ENCODE measurements at regions not wholly inside any gene's neighbourhood (a gene's known extent, or its start where the extent isn't known, plus 50 kb on each side); places are given as distances from the start of the nearest gene placed in this dataset.

DNA sequence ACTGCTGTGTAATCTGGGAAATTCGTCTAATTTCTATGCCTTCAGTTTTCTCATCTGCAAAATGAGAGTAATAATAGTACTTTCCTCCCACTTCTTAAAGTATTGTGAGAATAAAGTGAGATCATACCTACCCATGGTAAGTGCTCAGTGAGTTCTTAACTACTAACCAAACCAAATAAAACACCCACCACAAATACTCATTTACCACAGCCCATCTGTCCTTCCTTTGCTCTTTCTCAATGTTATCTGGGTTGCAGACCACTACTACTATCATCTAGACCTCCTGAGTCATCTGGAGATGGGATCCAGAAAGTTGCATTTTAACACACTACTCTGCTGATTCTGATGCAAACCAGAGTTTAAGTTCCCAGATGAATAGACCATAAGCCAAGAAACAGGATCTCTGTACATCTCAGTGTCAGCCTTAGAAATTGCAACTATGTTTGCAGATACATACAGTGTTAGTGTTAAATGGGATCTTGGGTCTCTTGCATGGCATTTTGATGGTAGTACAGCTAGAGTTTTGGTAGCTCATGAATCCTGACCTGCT, 105.4 kb upstream of the ATP10B start:
- TF ChIP-seq, protein P1, sequence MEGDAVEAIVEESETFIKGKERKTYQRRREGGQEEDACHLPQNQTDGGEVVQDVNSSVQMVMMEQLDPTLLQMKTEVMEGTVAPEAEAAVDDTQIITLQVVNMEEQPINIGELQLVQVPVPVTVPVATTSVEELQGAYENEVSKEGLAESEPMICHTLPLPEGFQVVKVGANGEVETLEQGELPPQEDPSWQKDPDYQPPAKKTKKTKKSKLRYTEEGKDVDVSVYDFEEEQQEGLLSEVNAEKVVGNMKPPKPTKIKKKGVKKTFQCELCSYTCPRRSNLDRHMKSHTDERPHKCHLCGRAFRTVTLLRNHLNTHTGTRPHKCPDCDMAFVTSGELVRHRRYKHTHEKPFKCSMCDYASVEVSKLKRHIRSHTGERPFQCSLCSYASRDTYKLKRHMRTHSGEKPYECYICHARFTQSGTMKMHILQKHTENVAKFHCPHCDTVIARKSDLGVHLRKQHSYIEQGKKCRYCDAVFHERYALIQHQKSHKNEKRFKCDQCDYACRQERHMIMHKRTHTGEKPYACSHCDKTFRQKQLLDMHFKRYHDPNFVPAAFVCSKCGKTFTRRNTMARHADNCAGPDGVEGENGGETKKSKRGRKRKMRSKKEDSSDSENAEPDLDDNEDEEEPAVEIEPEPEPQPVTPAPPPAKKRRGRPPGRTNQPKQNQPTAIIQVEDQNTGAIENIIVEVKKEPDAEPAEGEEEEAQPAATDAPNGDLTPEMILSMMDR (IDR thresholded peaks at IDR 0.05; ENCODE audit: unreplicated experiment), result no peak
- H3K4me1 Mint-ChIP-seq, result peaks cover 8% of the 10 kb centered on the region
- no peaks in the 10 kb centered on the region for H3K27me3 Mint-ChIP-seq (ENCODE audit: low read depth)
- no peak overlapping the region for H3K4me3 Mint-ChIP-seq
- H3K9me3 Mint-ChIP-seq, result no peaks in the 10 kb centered on the region
- DNase-seq (ENCODE audit: low spot score in 2 of 2, unreplicated experiment in 2 of 2), result no peak
- no peak overlapping the region for H3K27ac Mint-ChIP-seq
- no peaks in the 10 kb centered on the region for H3K36me3 Mint-ChIP-seq

DNA sequence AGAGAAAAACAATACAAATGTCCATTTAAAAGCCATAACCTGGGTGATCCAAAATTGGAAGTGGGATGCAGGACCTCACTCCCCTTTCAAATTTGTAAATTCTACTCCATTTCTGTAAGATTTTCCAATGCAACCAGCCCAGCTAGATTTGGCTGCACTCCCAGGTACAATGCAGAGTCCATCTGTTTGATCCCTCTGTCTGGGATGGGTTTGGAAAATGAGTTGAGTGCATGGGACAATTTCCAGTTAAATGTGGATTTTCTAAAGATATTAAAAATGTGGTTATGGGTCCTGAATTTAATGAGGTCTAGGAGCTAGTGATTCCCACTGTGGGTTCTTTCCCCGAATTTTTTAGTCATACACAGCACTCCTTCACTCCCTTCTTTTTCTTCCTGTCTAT, 104.0 kb upstream of the ATP10B start:
- H3K27ac Mint-ChIP-seq, result no peak overlapping the region
- H3K4me3 Mint-ChIP-seq, result no peak overlapping the region

DNA sequence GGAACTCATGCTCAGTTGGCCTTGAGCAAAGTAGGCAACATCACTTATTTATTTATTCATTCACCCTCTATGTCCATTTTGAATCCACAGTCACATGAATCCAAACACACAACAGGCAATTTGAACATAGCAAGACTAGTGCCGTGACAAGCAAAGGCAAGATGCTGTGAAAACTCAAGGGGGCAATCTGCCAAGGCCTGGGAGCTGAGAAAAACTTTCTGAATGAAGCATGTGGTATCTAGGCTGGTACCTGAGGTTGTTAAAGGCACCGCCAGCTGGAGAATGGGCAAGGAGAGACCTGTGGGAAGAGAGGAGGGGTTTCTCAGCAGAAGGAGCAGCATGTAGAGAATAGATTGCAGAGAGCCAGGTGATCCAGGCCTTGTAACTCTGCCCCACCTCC, 98.3 kb upstream of the ATP10B start:
- no peaks in the 10 kb centered on the region for H3K36me3 Mint-ChIP-seq
- H3K4me3 Mint-ChIP-seq, result no peak overlapping the region
- H3K27me3 Mint-ChIP-seq (ENCODE audit: low read depth), result no peaks in the 10 kb centered on the region
- peaks cover 14% of the 10 kb centered on the region for H3K4me1 Mint-ChIP-seq
- peaks cover 12% of the 10 kb centered on the region for H3K9me3 Mint-ChIP-seq
- TF ChIP-seq, protein P1 (IDR thresholded peaks at IDR 0.05; ENCODE audit: unreplicated experiment), result no peak
- no peak overlapping the region for H3K27ac Mint-ChIP-seq
- no peak for DNase-seq (ENCODE audit: low spot score in 2 of 2, unreplicated experiment in 2 of 2)

More for the DNA sequence above, 104.0 kb upstream of the ATP10B start:
- Mint-ChIP-seq H3K36me3 (no peaks in the 10 kb centered on the region), H3K4me1 (peaks cover 8% of the 10 kb centered on the region), H3K9me3 (no peaks in the 10 kb centered on the region), H3K27me3 (ENCODE audit: low read depth) (no peaks in the 10 kb centered on the region)
- no peak for DNase-seq (ENCODE audit: low spot score in 2 of 2, unreplicated experiment in 2 of 2)
- TF ChIP-seq, protein P1 (IDR thresholded peaks at IDR 0.05; ENCODE audit: unreplicated experiment), result no peak

DNA sequence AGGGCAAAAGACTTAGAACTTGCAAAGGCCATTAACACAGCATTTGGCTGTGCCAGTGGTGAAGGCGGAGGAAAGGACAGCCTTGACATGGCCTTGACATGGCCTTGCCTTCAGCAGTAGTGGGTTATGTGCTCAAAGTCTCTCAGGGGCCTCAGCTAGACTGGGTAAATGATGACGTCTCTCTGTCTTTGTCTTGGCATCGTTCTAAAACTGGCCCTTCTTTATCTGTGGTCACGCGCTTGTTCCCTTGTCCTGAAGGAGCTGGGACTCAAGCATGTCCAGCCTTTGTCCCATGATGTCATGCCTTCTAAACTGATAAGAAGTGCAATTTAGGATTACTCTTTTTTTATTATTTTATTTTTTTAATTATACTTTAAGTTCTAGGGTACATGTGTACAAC, 88.7 kb upstream of the ATP10B start:
- Mint-ChIP-seq H3K4me1 (no peaks in the 10 kb centered on the region), H3K27ac (no peak overlapping the region), H3K4me3 (no peak overlapping the region), H3K27me3 (ENCODE audit: low read depth) (no peaks in the 10 kb centered on the region), H3K36me3 (no peaks in the 10 kb centered on the region), H3K9me3 (peaks cover 23% of the 10 kb centered on the region)
- no peak for DNase-seq (ENCODE audit: low spot score in 2 of 2, unreplicated experiment in 2 of 2)
- TF ChIP-seq, protein P1 (IDR thresholded peaks at IDR 0.05; ENCODE audit: unreplicated experiment), result no peak

DNA sequence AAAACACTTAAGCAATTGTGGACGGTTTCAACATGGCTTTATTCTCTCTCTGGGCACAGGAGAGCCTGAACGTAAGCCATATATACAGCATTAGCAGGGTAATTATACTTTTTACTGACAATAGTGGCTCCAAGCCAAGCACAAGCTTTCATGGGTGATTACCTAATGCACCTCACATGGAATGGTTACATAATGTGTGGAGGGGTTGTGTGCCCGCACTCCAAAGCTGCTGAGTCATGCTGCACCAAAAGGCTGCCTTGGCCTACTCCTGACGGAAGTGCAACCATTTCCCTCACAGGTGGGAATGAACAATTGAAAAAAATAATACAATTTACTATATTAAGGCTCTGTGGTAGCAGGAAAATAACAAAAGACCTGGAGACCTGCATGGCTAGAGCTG, 86.5 kb upstream of the ATP10B start:
- Mint-ChIP-seq H3K27me3 (ENCODE audit: low read depth) (no peaks in the 10 kb centered on the region), H3K9me3 (peaks cover 17% of the 10 kb centered on the region), H3K4me1 (no peaks in the 10 kb centered on the region), H3K36me3 (no peaks in the 10 kb centered on the region), H3K27ac (no peak overlapping the region), H3K4me3 (no peak overlapping the region)
- DNase-seq (ENCODE audit: low spot score in 2 of 2, unreplicated experiment in 2 of 2), result no peak
- TF ChIP-seq, protein P1 (IDR thresholded peaks at IDR 0.05; ENCODE audit: unreplicated experiment), result no peak

DNA sequence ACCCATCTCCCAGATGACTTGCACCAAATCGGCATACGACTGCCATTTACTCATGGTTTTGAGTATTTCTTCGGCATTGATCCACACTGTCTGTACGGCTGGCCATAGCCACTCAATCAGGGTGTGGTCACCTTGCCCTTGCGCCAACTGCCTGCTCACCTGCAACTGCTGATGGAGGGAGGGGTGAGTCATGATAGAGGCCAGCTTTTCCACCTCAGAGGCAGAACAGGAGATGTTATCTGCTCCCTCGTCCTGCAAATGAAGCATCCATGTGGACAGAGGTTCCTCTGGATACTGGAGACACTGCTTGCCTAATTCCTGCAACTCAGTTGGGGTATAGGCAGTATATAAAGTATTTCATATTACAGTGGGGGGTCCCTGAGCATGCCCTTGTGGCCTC, 85.6 kb upstream of the ATP10B start:
- TF ChIP-seq, protein P1 (IDR thresholded peaks at IDR 0.05; ENCODE audit: unreplicated experiment), result no peak
- Mint-ChIP-seq H3K9me3 (peaks cover 10% of the 10 kb centered on the region), H3K4me3 (no peak overlapping the region), H3K36me3 (no peaks in the 10 kb centered on the region), H3K27me3 (ENCODE audit: low read depth) (no peaks in the 10 kb centered on the region), H3K27ac (no peak overlapping the region), H3K4me1 (no peaks in the 10 kb centered on the region)
- no peak for DNase-seq (ENCODE audit: low spot score in 2 of 2, unreplicated experiment in 2 of 2)

Measured in mesothelial cell of epicardium (in vitro differentiated cells).